GM21390 (cell line): ENCODE measurements at regions not wholly inside any gene's neighbourhood (a gene's known extent, or its start where the extent isn't known, plus 50 kb on each side); places are given as distances from the start of the nearest gene placed in this dataset.

Experiments
- ATAC-seq: cut with Tn5 transposase; IDR thresholded peaks from one replicate; pipeline ENCODE4 v1.9.1; 2021; ENCODE audit not compliant: unreplicated experiment

DNA sequence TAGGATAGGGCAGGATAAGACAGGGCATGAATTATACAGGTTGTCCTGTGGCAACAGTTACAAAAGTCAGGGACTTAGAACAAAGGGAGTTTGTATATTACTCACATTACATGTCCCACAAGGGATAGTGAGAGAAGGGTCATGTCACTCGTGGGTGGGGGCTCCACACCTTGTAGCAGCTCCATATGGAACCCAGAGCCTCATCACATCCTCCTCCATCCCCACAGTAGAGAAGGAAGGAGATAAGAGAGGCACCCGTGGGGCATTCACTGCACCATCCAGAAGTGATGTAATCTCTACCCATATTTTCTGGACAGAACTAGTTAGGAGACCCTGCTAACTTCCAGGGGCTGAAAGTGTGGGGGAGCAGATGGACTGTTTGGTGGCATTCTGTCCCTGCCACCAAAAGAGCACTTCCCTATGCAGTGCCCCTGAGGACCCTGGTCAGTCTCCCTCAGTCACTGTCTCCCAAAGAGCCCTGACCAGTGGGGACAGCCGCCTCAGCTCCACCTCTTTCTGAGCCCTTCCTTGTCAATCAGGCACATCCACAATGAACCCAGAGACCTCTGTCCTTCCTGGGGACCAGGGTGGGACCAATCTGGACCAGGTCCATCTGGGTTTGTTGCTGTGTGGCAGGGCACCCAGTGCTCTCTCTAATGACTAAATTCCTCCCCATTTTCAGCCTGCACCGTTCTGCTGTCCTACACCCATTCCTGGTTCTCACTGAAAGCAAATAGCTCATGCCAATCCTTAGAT is 154.8 kb upstream of the ETV3 start:
- ATAC-seq, result no peak

DNA sequence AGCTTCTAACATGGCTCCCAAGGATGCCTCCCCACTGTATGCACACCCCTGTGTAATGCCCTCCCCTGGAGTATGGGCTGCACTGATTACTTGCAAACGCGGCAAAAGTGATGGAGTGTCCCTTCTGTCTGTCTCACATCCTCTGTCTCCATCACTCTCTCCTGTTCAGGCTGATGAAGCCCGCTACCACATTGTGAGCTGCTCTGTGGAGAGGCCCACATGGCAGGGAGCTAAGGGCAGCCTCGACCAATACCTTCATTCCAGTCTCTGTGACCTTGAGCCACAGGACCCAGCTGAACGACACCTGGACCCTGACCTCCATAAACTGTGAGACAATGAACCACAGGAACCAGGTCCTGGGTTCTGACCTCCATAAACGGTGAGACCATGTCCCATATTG is 154.1 kb upstream of the ETV3 start:
- no peak for ATAC-seq

DNA sequence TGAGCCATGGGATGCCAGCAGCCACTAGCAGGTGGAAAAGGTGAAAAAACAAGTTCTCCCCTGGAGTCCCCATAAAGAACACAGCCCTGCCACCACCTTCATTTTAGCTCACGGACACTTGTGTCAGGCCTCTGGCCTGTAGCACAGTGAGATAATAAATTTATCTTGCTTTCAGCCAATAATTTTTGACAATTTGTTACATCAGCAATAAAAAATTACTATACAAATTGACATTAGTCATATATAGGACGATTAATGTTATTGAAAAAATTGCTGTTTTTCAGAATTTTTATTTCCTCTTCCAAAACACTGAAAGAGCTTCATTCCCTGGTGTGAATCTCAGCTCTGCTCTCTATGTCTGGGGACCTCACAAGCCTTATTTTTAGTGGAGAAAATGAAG is 152.9 kb upstream of the ETV3 start:
- no peak for ATAC-seq

DNA sequence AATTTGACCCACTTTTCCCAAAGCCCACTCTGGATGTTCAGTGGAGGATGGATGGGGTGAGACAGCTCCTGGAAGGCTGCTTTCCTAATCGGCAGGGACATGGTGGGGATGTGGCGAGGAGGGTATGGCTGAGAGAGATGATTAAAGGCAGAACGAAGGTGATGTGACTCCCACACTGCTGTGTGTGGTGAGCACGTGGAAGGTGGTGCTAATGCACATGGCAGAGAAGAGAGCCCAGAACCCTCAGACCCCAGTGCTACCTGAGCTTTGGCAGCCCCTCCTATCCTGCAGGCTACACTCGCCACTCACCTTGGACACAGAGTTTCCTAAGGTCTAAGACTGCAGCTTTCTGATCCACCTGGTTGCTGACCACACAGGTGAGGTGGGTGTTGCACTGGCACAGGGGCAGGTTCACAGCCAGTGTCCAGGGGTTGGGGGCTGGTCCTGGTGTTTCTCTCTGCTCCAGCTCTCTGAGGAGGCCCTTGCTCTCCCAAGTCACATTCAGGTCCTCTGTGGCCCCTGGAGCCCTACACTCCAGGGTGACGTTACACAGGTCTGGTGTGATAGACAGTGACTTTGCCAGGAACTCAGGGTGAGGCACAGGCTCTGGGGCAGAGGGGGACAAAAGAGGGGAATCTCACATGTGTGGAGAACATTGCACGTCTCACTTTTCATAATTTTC is 151.4 kb upstream of the ETV3 start:
- ATAC-seq, result no peak

GRCh38 chr1:157288996-157289395 is 150.8 kb upstream of the ETV3 start:
- ATAC-seq, result no peak

DNA sequence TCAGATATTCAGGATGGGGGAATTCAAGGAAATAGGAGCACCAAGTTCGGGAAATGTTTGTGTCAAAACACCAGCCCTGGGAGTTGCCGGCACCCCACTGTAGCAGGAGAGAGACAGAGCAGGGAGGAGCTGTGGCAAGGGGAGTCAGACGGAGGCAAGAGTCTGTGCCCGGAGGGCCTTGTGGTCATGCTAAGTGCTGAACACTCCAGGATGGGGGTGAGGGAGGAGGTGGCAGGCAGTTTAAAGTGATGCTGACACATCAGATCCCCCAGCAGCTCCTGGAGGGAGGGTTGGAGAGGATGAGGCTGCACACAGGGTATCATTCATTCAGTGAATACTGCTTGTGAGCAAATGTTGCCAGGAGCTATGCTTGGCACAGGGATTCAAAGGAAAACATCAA is 150.3 kb upstream of the ETV3 start:
- no peak for ATAC-seq

- no peak for ATAC-seq
Observed at GRCh38 chr1:157288006-157288405, 149.8 kb upstream of the ETV3 start.

DNA sequence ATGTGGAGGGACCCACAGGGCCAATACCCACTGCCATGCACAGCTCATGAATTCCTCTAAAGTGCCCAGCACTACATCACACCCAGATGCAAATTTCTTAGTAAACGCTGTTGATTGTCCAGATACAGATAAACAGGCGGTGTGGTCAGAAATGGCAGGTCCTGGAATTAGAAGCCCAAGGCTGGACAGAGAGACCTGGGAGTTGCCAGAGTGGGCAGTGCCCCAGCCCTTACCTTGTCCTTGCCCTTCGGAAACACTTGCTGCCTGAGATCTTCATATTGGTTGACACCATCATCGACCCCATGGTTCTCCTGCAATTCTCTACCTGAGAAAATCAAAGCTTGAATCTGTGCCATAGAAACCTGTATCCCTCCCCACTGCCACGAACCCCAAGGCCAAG is 149.3 kb upstream of the ETV3 start:
- no peak for ATAC-seq

DNA sequence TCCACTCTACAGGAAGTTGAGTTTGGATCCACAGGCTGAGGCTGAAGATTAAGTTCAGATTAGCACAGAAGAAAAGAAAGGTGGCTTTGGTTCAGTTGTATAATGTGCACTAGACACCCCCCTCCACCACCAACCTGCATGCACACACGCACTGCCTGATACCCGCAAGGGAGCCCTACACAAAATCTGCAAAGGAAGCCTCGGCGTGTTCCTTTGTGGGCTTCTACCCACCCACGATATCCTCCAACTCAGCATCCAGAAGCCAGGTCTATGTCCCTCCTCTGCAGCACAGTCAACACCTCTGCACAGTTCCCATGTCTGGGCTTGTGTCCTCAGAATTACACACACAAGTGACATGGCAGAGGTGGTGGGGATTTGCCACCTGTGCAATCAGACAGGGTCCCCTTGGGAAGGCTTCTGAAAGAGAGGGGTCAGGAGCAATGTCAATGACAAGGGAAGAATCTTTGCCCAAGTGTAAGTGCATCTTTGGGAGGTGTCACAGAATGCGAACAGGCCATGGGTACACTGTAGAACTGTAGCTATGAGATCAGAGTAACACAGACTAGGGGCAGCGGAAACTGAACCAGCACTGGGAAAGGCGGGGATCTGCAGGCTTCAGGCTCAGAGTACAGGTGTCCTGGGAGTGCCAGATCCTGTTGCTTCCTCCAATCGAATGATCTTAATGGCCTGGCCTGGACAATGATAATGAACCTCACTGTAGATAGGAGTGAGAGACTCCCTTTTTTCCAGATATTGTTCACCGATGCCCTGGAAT is 148.6 kb upstream of the ETV3 start:
- ATAC-seq, result no peak

GRCh38 chr1:157286096-157286495 is 147.9 kb upstream of the ETV3 start:
- ATAC-seq, result no peak

DNA sequence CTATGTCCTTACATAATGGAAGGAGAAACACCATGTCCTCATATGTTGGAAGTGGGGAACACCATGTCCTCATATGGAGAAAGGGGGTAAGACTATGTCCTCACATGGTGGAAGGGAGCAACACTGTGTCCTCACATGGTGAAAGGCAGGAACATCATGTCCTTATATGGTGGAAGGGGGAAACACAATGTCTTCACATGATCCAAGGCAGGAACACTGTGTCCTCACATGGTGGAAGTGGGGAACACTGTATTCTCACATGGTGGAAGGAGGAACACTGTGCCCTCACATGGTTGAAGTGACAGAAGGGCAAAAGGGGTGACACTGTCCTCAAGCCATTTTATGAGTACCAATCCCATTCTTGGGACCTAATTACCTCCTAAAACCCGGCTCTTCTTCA is 146.3 kb upstream of the ETV3 start:
- no peak for ATAC-seq

- ATAC-seq, result no peak
Observed at GRCh38 chr1:157279802-157280140, 141.6 kb upstream of the ETV3 start.

DNA sequence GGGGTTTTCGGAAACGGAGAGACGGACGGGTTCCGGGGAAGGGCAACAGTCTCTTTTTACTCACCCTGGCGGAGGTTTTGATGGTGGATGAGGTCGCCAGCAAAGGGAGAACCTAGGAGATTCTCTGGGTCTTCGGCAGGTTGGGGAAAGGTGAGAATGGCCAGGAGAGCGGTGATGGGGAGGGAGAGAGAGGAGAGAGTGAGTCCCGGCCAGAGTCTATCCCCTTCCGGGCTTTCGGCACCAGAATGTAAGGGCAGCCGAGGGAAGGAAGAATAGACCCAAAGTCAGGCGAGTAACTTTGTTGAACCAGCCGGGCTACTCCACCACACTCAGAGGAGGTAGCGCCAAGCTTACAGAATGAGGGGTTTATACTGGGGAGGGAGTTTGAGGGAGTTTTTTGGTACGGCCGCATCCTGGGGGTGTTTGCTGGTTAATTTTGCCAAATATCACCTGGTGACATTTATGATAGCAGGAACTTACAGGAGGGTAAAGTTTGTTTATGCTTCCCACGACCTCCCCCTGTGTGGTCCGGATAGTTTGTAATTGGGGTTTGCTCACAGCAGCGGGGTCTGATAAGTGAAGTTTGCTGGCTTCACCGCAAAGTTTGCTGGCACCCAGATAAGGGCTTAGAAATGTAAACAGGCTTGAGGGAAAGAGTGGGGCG is 141.1 kb upstream of the ETV3 start:
- no peak for ATAC-seq

DNA sequence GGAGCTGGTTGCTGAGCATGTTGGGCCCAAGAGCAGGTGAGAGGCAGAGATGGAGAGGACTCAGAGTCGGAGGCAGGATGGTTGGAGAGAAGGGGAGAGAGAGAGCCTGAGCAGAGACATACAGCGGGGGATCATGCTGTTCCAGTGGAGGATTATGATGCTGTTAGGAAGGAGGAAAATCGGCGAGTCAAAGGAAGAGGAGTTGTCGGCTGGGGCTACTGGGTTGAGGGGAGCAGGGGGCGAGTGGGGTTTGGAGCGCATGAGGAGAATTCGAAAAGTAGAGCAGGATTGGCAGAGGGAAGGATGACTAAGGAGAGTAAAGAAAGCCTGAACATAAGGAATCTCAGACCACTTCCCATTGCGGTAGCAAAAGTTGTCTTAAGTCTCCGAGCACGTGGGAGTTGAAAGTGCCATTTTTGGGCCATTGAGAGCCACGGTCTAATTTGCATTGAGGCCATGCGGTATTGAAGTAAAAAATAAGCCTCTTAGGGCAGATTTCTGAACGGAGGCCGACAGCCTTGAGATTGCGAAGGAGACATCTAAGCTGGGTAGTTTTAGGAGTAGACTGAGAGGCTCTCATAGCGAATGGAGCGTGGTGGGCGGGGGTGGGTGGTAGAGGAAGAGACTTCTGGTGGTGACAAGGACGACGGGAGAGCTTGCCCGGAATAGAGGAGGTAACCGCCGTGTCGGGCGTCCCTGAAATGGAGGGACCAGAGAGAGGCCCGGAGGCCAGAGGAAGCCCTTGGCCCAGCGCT is 140.4 kb upstream of the ETV3 start:
- ATAC-seq, result no peak

GRCh38 chr1:157277913-157278312 is 139.7 kb upstream of the ETV3 start:
- ATAC-seq, result no peak

DNA sequence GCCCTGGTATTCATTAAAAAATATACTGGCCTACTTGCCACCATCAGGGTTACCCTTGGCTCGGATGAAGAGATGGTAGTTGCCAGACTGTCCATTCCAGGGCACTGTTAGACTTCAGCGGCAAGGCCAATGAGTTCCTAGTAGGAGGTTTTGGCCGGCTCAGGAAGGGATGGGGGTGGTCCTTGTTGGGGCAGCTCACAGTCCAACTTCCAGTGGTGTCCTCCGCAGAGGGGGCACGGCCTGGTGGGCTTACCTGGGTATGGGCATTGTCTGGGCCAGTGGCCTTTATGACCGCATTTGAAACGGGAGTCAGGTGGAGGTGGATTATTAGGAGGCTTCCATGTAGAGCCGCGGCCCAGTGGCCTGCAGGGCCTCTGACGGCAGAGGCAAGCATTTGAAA is 139.1 kb upstream of the ETV3 start:
- no peak for ATAC-seq

DNA sequence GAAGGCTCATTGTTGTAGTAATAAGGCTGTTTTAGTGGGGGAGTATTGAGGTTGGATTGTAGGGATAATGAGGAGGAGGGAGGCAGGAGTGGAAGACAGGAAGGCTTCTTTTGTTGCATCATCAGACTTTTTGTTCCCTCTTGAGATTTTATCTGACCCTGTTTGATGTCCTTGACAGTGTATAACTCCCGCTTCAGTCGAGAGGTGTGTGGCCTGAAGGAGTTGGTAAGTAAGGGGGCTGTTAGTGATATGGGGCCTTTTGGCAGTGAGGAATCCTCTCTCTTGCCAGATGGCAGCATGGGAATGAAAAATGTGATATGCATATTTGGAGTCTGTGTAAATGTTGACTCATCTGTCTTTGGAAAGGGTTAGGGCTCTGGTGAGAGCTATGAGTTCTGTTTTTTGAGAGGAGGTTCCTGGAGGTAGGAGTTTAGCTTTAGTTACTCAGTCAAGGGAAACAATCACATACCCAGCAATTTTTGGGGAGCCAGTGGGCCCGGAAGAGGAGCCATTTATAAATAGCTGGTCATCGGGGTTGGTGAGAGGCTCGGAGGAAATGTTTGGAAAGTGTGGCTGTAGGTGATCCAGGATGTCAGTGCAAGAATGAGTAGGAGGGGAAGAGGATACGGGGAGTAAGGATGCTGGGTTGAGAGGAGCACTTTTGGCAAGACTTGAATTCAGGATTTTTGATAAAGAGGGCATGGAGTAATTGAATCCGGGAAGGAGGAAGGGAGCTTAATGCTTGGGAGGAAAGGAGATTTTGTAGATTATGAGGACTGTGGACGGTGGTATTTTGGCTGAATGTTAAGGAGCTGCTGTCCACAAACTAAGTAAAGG is 136.7 kb upstream of the ETV3 start:
- no peak for ATAC-seq

- ATAC-seq, result no peak
Observed at GRCh38 chr1:157272729-157273524, 134.7 kb upstream of the ETV3 start.

DNA sequence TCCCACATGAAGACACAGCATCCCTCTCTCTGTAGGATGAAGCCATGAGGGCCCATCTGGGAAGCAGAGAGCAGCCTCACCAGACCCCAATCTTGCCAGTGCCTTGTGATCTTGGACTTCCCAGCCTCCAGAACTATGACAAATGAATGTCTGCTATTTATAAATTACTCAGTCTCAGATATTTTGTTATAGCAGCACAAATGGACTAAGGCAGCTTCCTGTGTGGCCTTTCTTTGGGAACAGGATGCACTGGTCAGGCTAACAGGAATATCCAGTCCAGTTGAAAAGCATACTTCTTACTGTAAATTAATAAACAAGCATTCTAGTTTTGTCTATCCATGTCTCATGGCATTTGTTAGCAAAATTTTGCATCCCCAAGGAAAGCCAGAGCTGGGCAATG is 134.1 kb upstream of the ETV3 start:
- no peak for ATAC-seq
